ENCODE measurements at regions not wholly inside any gene's neighbourhood (a gene's known extent, or its start where the extent isn't known, plus 50 kb on each side); places are given as distances from the start of the nearest gene placed in this dataset.
A peak's percentile ranks its signal among the peaks of the same experiment; 100 is the strongest.

- no peak for DNase-seq
Measured at GRCh38 chr13:31048521-31048920, 113.2 kb downstream of the HSPH1 start.

DNA sequence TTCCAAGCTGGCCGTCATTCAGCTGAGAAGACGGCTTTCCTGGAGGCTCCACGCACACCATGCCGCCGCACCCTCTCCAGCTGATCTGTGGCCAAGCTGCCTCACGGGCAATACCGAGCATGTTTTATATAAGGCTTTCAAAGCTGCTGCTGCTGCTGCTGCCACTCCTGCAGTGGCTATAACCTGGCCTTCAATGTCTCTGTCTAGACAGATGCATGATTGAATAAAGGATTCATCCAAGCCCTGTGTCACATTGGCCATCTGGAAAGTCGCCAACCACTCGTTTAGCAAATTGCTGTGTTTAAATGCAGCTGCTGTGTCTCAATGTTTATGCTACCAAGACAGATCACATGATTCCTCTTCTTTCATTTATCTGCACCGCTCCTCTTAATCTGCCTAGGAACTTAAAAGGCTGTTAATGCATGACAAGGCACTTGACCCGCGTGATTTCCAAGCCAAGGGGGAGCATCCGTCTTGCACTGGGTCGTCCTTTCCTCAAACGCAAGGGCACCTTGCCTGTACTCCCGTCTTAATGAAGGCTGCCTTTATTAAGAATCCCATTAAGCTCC lies 114.3 kb downstream of the TEX26 start:
- peak; percentile 52 to 70 (median 63) for DNase-seq

DNA sequence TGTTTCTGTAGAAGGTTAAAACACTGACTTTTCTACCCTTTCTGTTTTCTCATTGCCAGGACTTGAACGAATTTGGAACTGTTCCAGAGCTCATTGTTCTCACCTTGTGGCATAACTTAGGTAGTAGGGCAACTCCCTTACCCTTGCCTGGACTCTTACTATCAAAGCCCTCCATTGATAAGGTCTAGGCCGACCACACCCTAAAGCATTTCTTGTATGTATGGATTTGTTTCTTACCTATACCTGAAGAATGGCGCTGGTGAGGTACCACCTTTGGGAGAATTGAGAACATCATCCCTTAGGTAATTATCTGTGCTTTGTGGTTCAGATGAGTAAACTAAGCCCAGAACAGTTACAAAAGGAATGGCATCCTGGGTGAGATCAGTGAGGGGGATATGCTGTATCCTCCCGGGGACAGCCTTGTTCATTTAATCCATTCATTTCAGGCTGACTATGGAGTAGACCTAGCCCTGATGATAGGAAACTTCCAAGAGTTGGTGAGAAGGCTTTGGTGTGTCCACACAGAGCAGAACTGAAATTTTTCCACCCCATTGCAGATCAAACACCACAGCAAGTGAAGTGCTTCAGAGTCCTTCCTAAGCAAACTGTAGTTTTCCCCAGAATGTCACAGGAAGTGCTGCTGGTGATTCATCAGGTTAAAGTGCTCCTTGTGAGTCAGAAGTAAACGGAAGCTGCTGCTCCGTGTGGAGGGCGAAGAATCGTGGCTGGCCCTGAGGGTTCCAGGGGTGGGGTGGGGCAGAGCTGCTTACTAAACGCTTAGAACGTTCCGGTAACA lies 113.0 kb downstream of the TEX26 start:
- DNase-seq, result peak; percentile 89 to 95 (median 90)

DNA sequence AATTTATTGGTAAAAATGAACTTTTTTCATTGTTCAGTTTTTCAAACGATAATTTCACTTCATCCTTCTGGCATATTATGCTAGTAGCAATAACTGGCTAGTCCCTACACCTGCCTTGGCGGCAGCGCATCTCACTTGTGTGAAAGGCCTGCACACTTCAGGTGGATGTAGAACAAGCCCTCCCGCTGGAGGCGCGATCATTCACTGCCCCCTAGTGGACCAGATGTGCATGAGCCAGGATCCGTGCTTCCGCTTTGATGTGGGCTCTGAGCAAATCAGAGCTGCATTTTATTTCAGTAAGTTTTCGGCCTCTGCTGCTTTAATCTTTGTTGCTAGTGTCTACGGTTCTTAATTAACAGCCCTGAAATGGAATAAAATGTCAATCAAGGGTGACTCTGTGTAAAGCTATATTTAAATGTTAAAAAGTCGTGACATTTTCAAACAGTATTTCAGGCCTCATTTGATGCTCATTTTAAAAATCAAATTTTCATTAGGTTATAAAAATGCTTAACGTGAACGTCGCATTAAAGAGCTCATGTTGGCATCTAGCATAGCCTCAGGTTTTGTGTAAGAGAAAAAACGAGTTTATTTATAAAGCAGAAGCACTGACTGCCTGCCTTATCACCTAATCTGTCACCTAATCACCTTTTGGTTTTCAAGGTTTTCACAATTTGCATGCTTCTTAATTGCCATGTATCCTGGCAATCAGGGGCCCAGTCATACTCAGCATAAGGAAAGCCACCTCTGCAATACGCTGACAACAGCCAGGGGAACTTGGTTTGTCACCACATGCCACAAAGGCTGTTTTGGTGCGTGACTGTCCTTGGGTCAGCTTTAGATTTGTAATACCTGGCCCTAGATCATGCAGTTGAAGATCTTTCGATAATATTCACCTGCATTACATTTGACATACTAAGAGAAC lies 112.2 kb downstream of the TEX26 start:
- peak; percentile 87 to 94 (median 93) for DNase-seq

GRCh38 chr13:31043957-31044356 lies 111.5 kb downstream of the TEX26 start:
- peak; percentile 14 to 55 (median 40) for DNase-seq

DNA sequence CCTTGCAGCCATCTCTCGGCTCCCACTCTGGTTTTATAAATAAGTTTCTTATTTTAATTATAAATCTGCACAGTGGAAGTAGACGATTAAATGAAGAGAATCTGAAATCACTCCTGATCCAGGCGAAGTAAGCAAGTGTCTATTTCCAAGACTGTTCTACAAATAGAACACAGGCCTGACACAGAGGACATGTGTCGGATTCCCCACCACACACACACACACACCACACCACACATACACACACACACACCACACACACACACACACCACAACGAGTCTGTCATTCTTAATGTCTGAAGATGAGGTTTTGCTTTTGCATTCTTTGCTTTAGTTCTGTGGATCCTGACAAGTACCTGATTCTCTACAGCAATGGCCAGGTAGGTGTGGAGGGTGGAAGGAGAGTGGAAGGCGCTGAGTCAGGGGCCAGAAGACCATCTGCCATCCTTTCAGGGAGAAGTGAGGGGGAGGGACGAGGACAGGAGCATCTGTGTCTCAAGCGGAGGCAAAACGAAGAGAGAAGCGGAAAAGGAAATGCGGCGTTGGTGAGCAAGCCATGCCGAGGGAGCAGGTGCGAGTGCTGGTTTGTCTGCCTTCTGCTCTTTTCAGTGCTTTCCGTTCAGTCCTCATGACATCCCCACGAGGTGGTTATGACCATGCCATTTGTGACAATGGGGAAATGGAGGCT lies 110.2 kb downstream of the TEX26 start:
- DNase-seq, result no peak

- peak in 1 of 4 experiments; percentile 19 for DNase-seq
Measured at GRCh38 chr13:31042049-31042448, 109.6 kb downstream of the TEX26 start.

DNA sequence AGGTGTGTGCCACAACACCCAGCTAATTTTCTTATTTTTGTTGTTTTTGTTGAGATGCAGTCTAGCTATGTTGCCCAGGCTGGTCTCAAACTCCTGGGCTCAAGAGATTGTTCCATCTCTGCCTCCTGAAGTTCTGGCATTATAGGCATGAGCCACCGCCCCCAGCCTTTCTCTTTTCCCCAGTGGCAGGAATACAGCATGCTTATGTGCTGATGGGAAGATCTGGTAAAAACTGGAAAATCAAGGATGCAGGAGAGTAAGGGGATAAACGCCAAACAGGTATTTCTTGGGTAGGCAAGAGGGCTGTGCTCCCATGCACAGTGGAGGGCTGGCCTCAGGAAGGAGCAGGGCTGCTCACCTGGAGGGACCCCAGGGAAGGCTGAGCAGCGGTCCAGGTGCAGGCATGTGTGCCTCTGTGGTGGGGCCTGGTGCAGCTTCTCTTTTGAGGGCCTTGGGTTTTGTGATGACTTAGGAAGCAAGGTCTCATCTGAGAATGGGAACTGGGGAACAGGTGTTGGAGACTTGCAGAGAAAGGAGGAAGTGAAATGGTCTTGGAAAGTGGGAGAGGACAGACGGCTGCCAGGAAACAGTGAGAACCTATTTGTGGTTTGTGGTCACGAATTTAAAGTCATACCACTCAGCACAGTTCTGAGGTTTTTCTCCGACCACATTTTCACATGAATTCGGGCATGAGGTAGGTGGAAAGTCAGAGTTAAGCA lies 106.5 kb downstream of the TEX26 start:
- peak in 1 of 4 experiments; percentile 28 for DNase-seq

- DNase-seq, result no peak
Measured at GRCh38 chr13:31037874-31038500, 105.5 kb downstream of the TEX26 start.

GRCh38 chr13:31036731-31037695 lies 104.6 kb downstream of the TEX26 start:
- DNase-seq, result peak; percentile 30 to 73 (median 56)

- DNase-seq, result no peak
Measured at GRCh38 chr13:31035185-31035965, 102.9 kb downstream of the TEX26 start.

DNA sequence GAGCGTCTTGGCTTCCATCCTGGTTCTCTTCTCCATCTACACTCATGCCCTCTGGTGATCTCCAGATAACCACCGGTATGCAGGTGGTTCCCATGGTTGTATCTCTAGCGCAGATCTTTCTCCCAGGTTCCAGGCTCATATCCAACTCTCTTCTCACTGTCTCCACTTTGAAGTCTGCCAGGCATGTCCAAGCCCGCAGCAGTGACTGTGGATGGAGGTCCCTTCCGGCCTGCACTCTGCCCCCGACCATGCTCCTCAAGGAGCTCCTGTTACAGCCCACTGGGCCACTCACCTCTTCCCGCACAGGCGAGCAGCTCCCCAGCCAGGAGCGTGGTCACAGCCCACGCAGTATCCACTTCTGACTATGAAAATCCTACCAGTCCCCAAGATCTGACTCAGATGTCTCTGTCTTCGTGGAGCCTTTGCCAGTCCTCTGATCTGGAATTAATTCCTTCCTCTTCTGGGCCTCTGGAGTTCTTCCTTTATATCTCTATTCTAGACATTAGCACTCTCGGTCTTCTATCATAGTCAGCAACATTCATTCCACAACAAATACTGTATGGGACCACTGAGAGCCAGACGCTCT lies 100.2 kb downstream of the TEX26 start:
- DNase-seq, result no peak

DNA sequence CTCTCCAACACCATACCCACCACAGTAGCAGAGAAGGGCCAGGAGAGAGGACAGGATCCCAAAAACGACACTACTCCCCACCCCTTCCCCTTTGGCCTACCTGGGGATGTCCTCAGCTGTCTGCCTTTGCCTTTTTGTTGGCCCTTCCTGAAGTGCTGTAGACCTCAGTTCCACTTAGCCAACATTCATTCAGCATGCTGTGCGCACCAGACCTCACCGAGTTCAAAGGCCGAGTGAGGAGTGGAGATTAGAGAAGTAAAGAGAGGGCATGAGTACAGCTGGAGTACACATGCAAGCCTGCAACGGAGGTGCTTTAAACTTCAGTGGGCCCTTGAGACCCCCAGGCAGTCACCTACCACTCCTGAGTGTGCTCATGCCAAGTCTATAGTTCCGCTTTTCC lies 99.0 kb downstream of the TEX26 start:
- DNase-seq, result no peak

GRCh38 chr13:31029102-31029501 lies 96.6 kb downstream of the TEX26 start:
- no peak for DNase-seq

- DNase-seq, result no peak
Measured at GRCh38 chr13:31027136-31027535, 94.7 kb downstream of the TEX26 start.

Data from suppressor macrophage (primary cell).